Kidney epithelial cell (primary cell): ENCODE measurements at regions not wholly inside any gene's neighbourhood (a gene's known extent, or its start where the extent isn't known, plus 50 kb on each side); places are given as distances from the start of the nearest gene placed in this dataset.
"Not testable (repeated sequence)": the region's sequence is repeated elsewhere in the genome, so short reads cannot be mapped to it uniquely, and the experiment has no call there.

Source experiments
- DNase-seq: peaks from one replicate; pipeline ENCODE4 v3.0.0-alpha.2; 2010; ENCODE audit warnings: low read depth
- H3K27me3 ChIP-seq: 2 replicates; pipeline ENCODE4 v1.6.0; 2011; ENCODE audit warnings: low read length; ENCODE audit not compliant: control insufficient read depth, insufficient read depth
- H3K36me3 ChIP-seq: 2 replicates; pipeline ENCODE4 v1.5.1; 2011; ENCODE audit warnings: low read length; ENCODE audit not compliant: control insufficient read depth, insufficient read depth
- H3K4me3 ChIP-seq: 2 replicates; pipeline ENCODE4 v1.5.1; 2011; ENCODE audit warnings: low read depth, mild to moderate bottlenecking, control low read depth, low read length
- CTCF ChIP-seq: IDR thresholded peaks from 2 replicates; pipeline ENCODE4 v1.5.1; 2011; ENCODE audit warnings: mild to moderate bottlenecking, moderate library complexity, low read length, control low read depth, inconsistent platforms; ENCODE audit not compliant: insufficient read depth, poor library complexity, severe bottlenecking

GRCh38 chr1:194755241-194755994 is 1569.0 kb upstream of the B3GALT2 start:
- no peak for TF ChIP-seq CTCF
- Histone ChIP-seq H3K36me3 (no peaks in the 10 kb centered on the region), H3K27me3 (no peaks in the 10 kb centered on the region), H3K4me3 (no peak overlapping the region)
- no peak for DNase-seq

- DNase-seq, H3K27me3 ChIP-seq, H3K4me3 ChIP-seq, H3K36me3 ChIP-seq: not testable (repeated sequence)
These were observed 1552.4 kb upstream of the B3GALT2 start for GRCh38 chr1:194738843-194739242.

- no peak for TF ChIP-seq CTCF
- no peak for DNase-seq
- no peak overlapping the region for H3K4me3 ChIP-seq
- H3K27me3 ChIP-seq, result no peaks in the 10 kb centered on the region
- H3K36me3 ChIP-seq, result no peaks in the 10 kb centered on the region
These were observed 1548.6 kb upstream of the B3GALT2 start for GRCh38 chr1:194734970-194735369.

- DNase-seq, result no peak
- TF ChIP-seq CTCF, result no peak
- H3K36me3 ChIP-seq, result no peaks in the 10 kb centered on the region
- no peaks in the 10 kb centered on the region for H3K27me3 ChIP-seq
- no peak overlapping the region for H3K4me3 ChIP-seq
These were observed 1544.6 kb upstream of the B3GALT2 start for GRCh38 chr1:194731025-194731424.

GRCh38 chr1:194730304-194730703 is 1543.9 kb upstream of the B3GALT2 start:
- Histone ChIP-seq H3K4me3 (no peak overlapping the region), H3K27me3 (no peaks in the 10 kb centered on the region), H3K36me3 (no peaks in the 10 kb centered on the region)
- DNase-seq, result no peak
- TF ChIP-seq CTCF, result no peak

GRCh38 chr1:194723067-194723466 is 1536.7 kb upstream of the B3GALT2 start:
- Histone ChIP-seq H3K36me3 (no peaks in the 10 kb centered on the region), H3K27me3 (no peaks in the 10 kb centered on the region), H3K4me3 (no peak overlapping the region)
- no peak for TF ChIP-seq CTCF
- DNase-seq, result no peak
